Breast epithelium (tissue), 3 donors: ENCODE measurements at regions not wholly inside any gene's neighbourhood (a gene's known extent, or its start where the extent isn't known, plus 50 kb on each side); places are given as distances from the start of the nearest gene placed in this dataset.

ENCODE experiments used
- POLR2A ChIP-seq: fragments of 450-650 bp; IDR thresholded peaks from one replicate; pipeline ENCODE4 v1.6.1; 2016; ENCODE audit warnings: antibody characterized with exemption, mild to moderate bottlenecking, moderate library complexity
- POLR2AphosphoS5 ChIP-seq, 3 donors: sonication (generic); formaldehyde crosslinking; IDR thresholded peaks; one replicate each; pipeline ENCODE4 v1.6.1; 2017; ENCODE audit warnings: antibody characterized with exemption in 3 of 3

DNA sequence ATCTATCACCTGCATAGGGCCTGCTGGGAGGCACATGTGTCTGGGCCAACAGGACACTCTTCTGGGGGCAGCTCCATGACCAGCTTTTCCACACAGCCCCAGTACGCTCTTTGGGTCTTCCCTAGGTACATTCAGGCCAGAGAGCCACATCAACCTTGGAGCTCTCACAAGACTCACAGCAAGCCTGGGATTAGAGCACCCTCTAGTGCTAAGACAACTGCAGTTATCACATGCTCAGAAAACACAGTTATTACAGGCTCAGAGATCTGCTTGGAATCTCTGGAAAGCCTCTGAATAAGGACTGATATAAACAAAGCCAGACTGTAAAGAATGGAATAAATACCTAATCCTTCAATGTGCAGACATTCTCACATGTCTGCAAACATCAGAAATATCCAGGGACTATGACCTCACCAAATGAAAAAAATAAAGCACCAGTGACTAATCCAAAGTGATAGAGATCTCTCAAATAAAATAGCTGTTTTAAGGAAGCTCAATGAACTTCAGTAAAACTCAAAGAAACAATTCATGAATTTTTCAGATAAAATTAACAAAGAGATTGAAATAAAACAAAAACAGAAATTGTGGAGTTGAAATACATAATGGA, 563.9 kb upstream of the NR5A2 start:
- TF ChIP-seq POLR2AphosphoS5 (IDR thresholded peaks at IDR 0.05) (no peak), POLR2A (no peak)
